Activated CD4-positive, alpha-beta T cell treated with anti-CD3 and anti-CD28 coated beads, Interleukin-2, amount 10 ng/mL, durations not matched to agents 7 days and 5 days (primary cell): ENCODE measurements at regions not wholly inside any gene's neighbourhood (a gene's known extent, or its start where the extent isn't known, plus 50 kb on each side); places are given as distances from the start of the nearest gene placed in this dataset.
"Not testable (repeated sequence)": the region's sequence is repeated elsewhere in the genome, so short reads cannot be mapped to it uniquely, and the experiment has no call there.

Experiments used
- CTCF ChIA-PET: fragments of 350-600 bp; sonication (Branson Sonifier 250); formaldehyde crosslinking; loops from one replicate; lab custom pipeline; 2021; ENCODE audit warnings: antibody characterized with exemption; lab: Charles Lee
- POLR2A ChIA-PET: fragments of 350-600 bp; sonication (Branson Sonifier 250); formaldehyde crosslinking; loops from one replicate; lab custom pipeline; 2021; ENCODE audit warnings: antibody characterized with exemption; lab: Charles Lee
- DNase-seq: peaks from one replicate; pipeline ENCODE4 v3.0.0-alpha.2; 2020
- H3K27ac Mint-ChIP-seq: one replicate; pipeline ENCODE4 v1.8.0; 2021; ENCODE audit warnings: mild to moderate bottlenecking, moderate library complexity, mixed read lengths
- H3K27me3 Mint-ChIP-seq: one replicate; pipeline ENCODE4 v1.8.0; 2021; ENCODE audit warnings: mixed read lengths
- H3K36me3 Mint-ChIP-seq: one replicate; pipeline ENCODE4 v1.8.0; 2021; ENCODE audit warnings: low read depth, mixed read lengths
- H3K4me1 Mint-ChIP-seq: one replicate; pipeline ENCODE4 v1.8.0; 2021; ENCODE audit warnings: mixed read lengths
- H3K4me3 Mint-ChIP-seq: one replicate; pipeline ENCODE4 v1.8.0; 2021; ENCODE audit warnings: mild to moderate bottlenecking, moderate library complexity, mixed read lengths
- H3K9me3 Mint-ChIP-seq: one replicate; pipeline ENCODE4 v1.8.0; 2021; ENCODE audit warnings: mixed read lengths

GRCh38 chr5:67627079-67627478 lies 430.5 kb upstream of the CD180 start:
- H3K27me3 Mint-ChIP-seq, H3K27ac Mint-ChIP-seq, H3K4me1 Mint-ChIP-seq, H3K36me3 Mint-ChIP-seq, POLR2A ChIA-PET, CTCF ChIA-PET, H3K9me3 Mint-ChIP-seq, DNase-seq, H3K4me3 Mint-ChIP-seq: not testable (repeated sequence)

- no peaks in the 10 kb centered on the region for H3K27me3 Mint-ChIP-seq
- no peaks in the 10 kb centered on the region for H3K36me3 Mint-ChIP-seq
- H3K4me1 Mint-ChIP-seq = no peaks in the 10 kb centered on the region
- H3K9me3 Mint-ChIP-seq = no peaks in the 10 kb centered on the region
- no peak overlapping the region for H3K27ac Mint-ChIP-seq
- no peak for DNase-seq
- ChIA-PET CTCF (no interaction called here), POLR2A (no interaction called here)
- H3K4me3 Mint-ChIP-seq = no peak overlapping the region
Measured at GRCh38 chr5:67623078-67623477, 426.5 kb upstream of the CD180 start.

- POLR2A ChIA-PET = no interaction called here
- Mint-ChIP-seq H3K9me3 (no peaks in the 10 kb centered on the region), H3K4me3 (no peak overlapping the region), H3K4me1 (no peaks in the 10 kb centered on the region), H3K36me3 (no peaks in the 10 kb centered on the region), H3K27ac (no peak overlapping the region), H3K27me3 (no peaks in the 10 kb centered on the region)
- no peak for DNase-seq
- CTCF ChIA-PET = no interaction called here
Measured at GRCh38 chr5:67620424-67621397, 424.1 kb upstream of the CD180 start.

GRCh38 chr5:67619636-67620035 lies 423.0 kb upstream of the CD180 start:
- H3K4me3 Mint-ChIP-seq = no peak overlapping the region
- H3K27ac Mint-ChIP-seq = no peak overlapping the region
- no peaks in the 10 kb centered on the region for H3K4me1 Mint-ChIP-seq
- no peak for DNase-seq
- ChIA-PET POLR2A (no interaction called here), CTCF (no interaction called here)
- H3K36me3 Mint-ChIP-seq = no peaks in the 10 kb centered on the region
- H3K9me3 Mint-ChIP-seq = no peaks in the 10 kb centered on the region
- no peaks in the 10 kb centered on the region for H3K27me3 Mint-ChIP-seq

GRCh38 chr5:67619235-67619634 lies 422.6 kb upstream of the CD180 start:
- no peak for DNase-seq
- POLR2A ChIA-PET = no interaction called here

GRCh38 chr5:67617051-67617450 lies 420.5 kb upstream of the CD180 start:
- H3K27ac Mint-ChIP-seq = no peak overlapping the region
- no peaks in the 10 kb centered on the region for H3K9me3 Mint-ChIP-seq
- H3K36me3 Mint-ChIP-seq = no peaks in the 10 kb centered on the region
- no peak for DNase-seq
- H3K27me3 Mint-ChIP-seq = peaks cover 3% of the 10 kb centered on the region
- ChIA-PET CTCF (no interaction called here), POLR2A (no interaction called here)
- H3K4me3 Mint-ChIP-seq = no peak overlapping the region
- peaks cover 3% of the 10 kb centered on the region for H3K4me1 Mint-ChIP-seq

More at GRCh38 chr5:67619235-67619634, 422.6 kb upstream of the CD180 start:
- no peaks in the 10 kb centered on the region for H3K9me3 Mint-ChIP-seq
- no peaks in the 10 kb centered on the region for H3K4me1 Mint-ChIP-seq
- H3K27me3 Mint-ChIP-seq = no peaks in the 10 kb centered on the region
- H3K4me3 Mint-ChIP-seq = no peak overlapping the region
- CTCF ChIA-PET = no interaction called here
- H3K36me3 Mint-ChIP-seq = no peaks in the 10 kb centered on the region
- H3K27ac Mint-ChIP-seq = no peak overlapping the region

GRCh38 chr5:67612961-67613360 lies 416.4 kb upstream of the CD180 start:
- Mint-ChIP-seq H3K9me3 (no peaks in the 10 kb centered on the region), H3K4me3 (no peak overlapping the region), H3K27me3 (peaks cover 3% of the 10 kb centered on the region), H3K27ac (no peak overlapping the region), H3K4me1 (peaks cover 3% of the 10 kb centered on the region), H3K36me3 (no peaks in the 10 kb centered on the region)
- POLR2A ChIA-PET = no interaction called here
- CTCF ChIA-PET = interaction anchor here (0.9 to 1.3 kb wide), 3 partner anchors 10 to 604 kb away, joined by 3 read pairs; no protein-coding TSS in a partner anchor
- no peak for DNase-seq

- Mint-ChIP-seq H3K9me3 (no peaks in the 10 kb centered on the region), H3K36me3 (no peaks in the 10 kb centered on the region), H3K27ac (no peak overlapping the region), H3K4me1 (peaks cover 3% of the 10 kb centered on the region), H3K27me3 (peaks cover 3% of the 10 kb centered on the region), H3K4me3 (no peak overlapping the region)
- ChIA-PET CTCF (interaction anchor here (0.6 kb wide), 2 partner anchors 14 to 289 kb away, joined by 3 to 5 read pairs; no protein-coding TSS in a partner anchor), POLR2A (no interaction called here)
- DNase-seq = no peak
Measured at GRCh38 chr5:67610186-67610912, 413.8 kb upstream of the CD180 start.

- Mint-ChIP-seq H3K4me3 (no peak overlapping the region), H3K27ac (no peak overlapping the region), H3K36me3 (no peaks in the 10 kb centered on the region), H3K9me3 (peaks cover under 1% of the 10 kb centered on the region), H3K4me1 (no peaks in the 10 kb centered on the region), H3K27me3 (no peaks in the 10 kb centered on the region)
- DNase-seq = no peak
- CTCF ChIA-PET = no interaction called here
- POLR2A ChIA-PET = no interaction called here
Measured at GRCh38 chr5:67607958-67608357, 411.4 kb upstream of the CD180 start.

- no peaks in the 10 kb centered on the region for H3K27me3 Mint-ChIP-seq
- H3K27ac Mint-ChIP-seq = no peak overlapping the region
- no peak overlapping the region for H3K4me3 Mint-ChIP-seq
- H3K9me3 Mint-ChIP-seq = peaks cover 4% of the 10 kb centered on the region
- DNase-seq = no peak
- no peaks in the 10 kb centered on the region for H3K4me1 Mint-ChIP-seq
- CTCF ChIA-PET = no interaction called here
- POLR2A ChIA-PET = no interaction called here
- no peaks in the 10 kb centered on the region for H3K36me3 Mint-ChIP-seq
Measured at GRCh38 chr5:67606586-67606947, 410.0 kb upstream of the CD180 start.

GRCh38 chr5:67605730-67606585 lies 409.4 kb upstream of the CD180 start:
- Mint-ChIP-seq H3K27me3 (no peaks in the 10 kb centered on the region), H3K4me1 (no peaks in the 10 kb centered on the region), H3K36me3 (no peaks in the 10 kb centered on the region), H3K9me3 (peaks cover 6% of the 10 kb centered on the region), H3K27ac (no peak overlapping the region), H3K4me3 (no peak overlapping the region)
- DNase-seq = no peak
- ChIA-PET CTCF (no interaction called here), POLR2A (no interaction called here)

GRCh38 chr5:67591491-67591890 lies 394.9 kb upstream of the CD180 start:
- POLR2A ChIA-PET = no interaction called here
- no peak for DNase-seq
- no peaks in the 10 kb centered on the region for H3K27me3 Mint-ChIP-seq
- no peak overlapping the region for H3K27ac Mint-ChIP-seq
- no peaks in the 10 kb centered on the region for H3K36me3 Mint-ChIP-seq
- H3K4me1 Mint-ChIP-seq = peaks cover 1% of the 10 kb centered on the region
- H3K4me3 Mint-ChIP-seq = no peak overlapping the region
- no peaks in the 10 kb centered on the region for H3K9me3 Mint-ChIP-seq
- CTCF ChIA-PET = no interaction called here
